Common myeloid progenitor, CD34-positive (primary cell): ENCODE measurements at regions not wholly inside any gene's neighbourhood (a gene's known extent, or its start where the extent isn't known, plus 50 kb on each side); places are given as distances from the start of the nearest gene placed in this dataset.

Experiments used
- CTCF ChIA-PET: fragments of 350-600 bp; sonication (Branson Sonifier 250); formaldehyde crosslinking; loops from one replicate; lab custom pipeline; 2021; ENCODE audit warnings: antibody characterized with exemption; lab: Charles Lee
- POLR2A ChIA-PET: fragments of 350-600 bp; sonication (Branson Sonifier 250); formaldehyde crosslinking; loops from one replicate; lab custom pipeline; 2021; ENCODE audit warnings: antibody characterized with exemption; lab: Charles Lee
- DNase-seq, 3 donors: peaks; one replicate each; pipeline versions ENCODE4 v3.0.0 to v3.0.0-alpha.2; 2013
- H3K27ac ChIP-seq, 2 experiments: 1 replicate in 1 of 2; 2 replicates in 1 of 2; pipeline ENCODE4 v1.7.0; 2013; ENCODE audit warnings: inconsistent platforms in 2 of 2, low read length in 2 of 2, mild to moderate bottlenecking in 2 of 2, low read depth in 1 of 2, moderate library complexity in 1 of 2; ENCODE audit not compliant: severe bottlenecking in 2 of 2, insufficient read depth in 1 of 2, poor library complexity in 1 of 2
- H3K27me3 ChIP-seq, 5 experiments: replicated peaks in 2 of 5; 1 replicate in 3 of 5; 2 replicates in 2 of 5; pipeline versions ENCODE4 v1.6.1 to v1.7.0; 2013; ENCODE audit warnings: low read length in 4 of 5, mild to moderate bottlenecking in 2 of 5, moderate library complexity in 2 of 5, inconsistent platforms in 1 of 5; ENCODE audit not compliant: insufficient read depth in 5 of 5, control insufficient read depth in 4 of 5
- H3K36me3 ChIP-seq, 4 experiments: 1 replicate in 2 of 4; 2 replicates in 2 of 4; pipeline versions ENCODE4 v1.6.1 to v1.7.0; 2013; ENCODE audit warnings: low read length in 3 of 4, control low read depth in 1 of 4, mild to moderate bottlenecking in 1 of 4; ENCODE audit not compliant: control insufficient read depth in 4 of 4, insufficient read depth in 4 of 4
- H3K4me1 ChIP-seq, 4 experiments: 1 replicate in 3 of 4; 2 replicates in 1 of 4; pipeline versions ENCODE4 v1.6.1 to v1.7.1; 2013; ENCODE audit warnings: low read length in 3 of 4, mild to moderate bottlenecking in 3 of 4, control low read depth in 1 of 4, inconsistent platforms in 1 of 4, moderate library complexity in 1 of 4; ENCODE audit not compliant: control insufficient read depth in 4 of 4, insufficient read depth in 4 of 4; ENCODE audit errors: control extremely low read depth in 1 of 4
- H3K4me3 ChIP-seq, 7 experiments: 1 replicate in 4 of 7; 2 replicates in 3 of 7; pipeline versions ENCODE4 v1.5.1 to v1.7.0; 2013; ENCODE audit warnings: mild to moderate bottlenecking in 7 of 7, low read length in 6 of 7, moderate library complexity in 6 of 7, inconsistent platforms in 2 of 7, low read depth in 2 of 7, control low read depth in 1 of 7; ENCODE audit not compliant: insufficient read depth in 4 of 7, control insufficient read depth in 1 of 7; ENCODE audit errors: extremely low read depth in 1 of 7
- H3K9me3 ChIP-seq, 5 experiments: 1 replicate in 4 of 5; 2 replicates in 1 of 5; pipeline versions ENCODE4 v1.6.1 to v1.7.1; 2013; ENCODE audit warnings: low read length in 4 of 5, mild to moderate bottlenecking in 2 of 5, inconsistent platforms in 1 of 5, low read depth in 1 of 5, moderate library complexity in 1 of 5; ENCODE audit not compliant: control insufficient read depth in 4 of 5, insufficient read depth in 2 of 5; ENCODE audit errors: control extremely low read depth in 1 of 5
- WGBS: methylation state at CpG from one replicate; pipeline ENCODE4 v1.1.5; 2013; ENCODE audit not compliant: insufficient coverage; 5-methylcytosine and 5-hydroxymethylcytosine counted together

DNA sequence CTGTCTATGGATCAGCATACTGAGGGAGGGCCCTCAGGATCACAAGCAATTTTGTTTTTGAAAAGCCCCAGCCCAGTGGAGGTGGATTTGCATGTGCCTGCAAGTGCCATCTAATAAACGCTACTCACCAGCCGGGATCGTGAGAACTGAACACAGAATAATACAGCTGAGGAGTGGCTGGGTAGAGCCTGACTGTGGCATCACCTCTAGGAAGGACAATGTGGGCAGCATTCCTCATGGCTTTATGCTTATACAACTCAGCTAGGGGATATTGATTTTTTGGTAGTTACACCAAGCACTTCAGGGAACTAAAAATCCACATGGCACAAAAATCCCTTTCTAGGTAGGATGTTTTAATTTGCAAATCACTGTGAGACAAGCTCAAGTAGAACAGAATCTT is 72.7 kb upstream of the PALS2 start:
- Histone ChIP-seq H3K4me1 (no peaks in the 10 kb centered on the region), H3K27ac (no peak overlapping the region), H3K36me3 (no peaks in the 10 kb centered on the region), H3K4me3 (no peak overlapping the region), H3K27me3 (no peaks in the 10 kb centered on the region), H3K9me3 (no peaks in the 10 kb centered on the region)
- CTCF ChIA-PET: no interaction called here
- WGBS: 100% methylated on average over 3 of the region's 3 CpGs
- POLR2A ChIA-PET: no interaction called here
- DNase-seq: no peak

DNA sequence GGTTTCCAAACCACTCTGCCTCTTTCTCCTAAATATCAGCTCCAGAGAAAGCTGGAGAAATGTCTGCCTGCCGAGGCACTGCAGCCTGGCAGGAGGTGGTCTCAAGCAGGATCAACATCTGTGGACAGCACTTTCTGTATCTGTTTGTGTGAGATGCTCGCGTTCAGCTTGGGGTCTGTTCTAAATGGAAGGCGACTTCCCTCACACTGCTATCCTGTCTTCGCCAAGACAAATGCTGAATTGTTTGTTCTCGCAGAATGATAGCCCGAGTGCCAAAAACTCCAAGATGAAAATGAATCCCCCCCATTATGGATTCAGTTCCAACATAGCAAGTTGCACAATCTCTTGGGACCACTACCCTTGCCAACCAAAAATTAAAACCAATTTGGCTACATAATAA is 72.2 kb upstream of the PALS2 start:
- WGBS: 93% methylated on average over 6 of the region's 7 CpGs
- no peak overlapping the region for H3K4me3 ChIP-seq
- H3K27me3 ChIP-seq: no peaks in the 10 kb centered on the region
- CTCF ChIA-PET: no interaction called here
- POLR2A ChIA-PET: no interaction called here
- DNase-seq: no peak
- no peaks in the 10 kb centered on the region for H3K9me3 ChIP-seq
- no peak overlapping the region for H3K27ac ChIP-seq
- H3K4me1 ChIP-seq: no peaks in the 10 kb centered on the region
- H3K36me3 ChIP-seq: no peaks in the 10 kb centered on the region

DNA sequence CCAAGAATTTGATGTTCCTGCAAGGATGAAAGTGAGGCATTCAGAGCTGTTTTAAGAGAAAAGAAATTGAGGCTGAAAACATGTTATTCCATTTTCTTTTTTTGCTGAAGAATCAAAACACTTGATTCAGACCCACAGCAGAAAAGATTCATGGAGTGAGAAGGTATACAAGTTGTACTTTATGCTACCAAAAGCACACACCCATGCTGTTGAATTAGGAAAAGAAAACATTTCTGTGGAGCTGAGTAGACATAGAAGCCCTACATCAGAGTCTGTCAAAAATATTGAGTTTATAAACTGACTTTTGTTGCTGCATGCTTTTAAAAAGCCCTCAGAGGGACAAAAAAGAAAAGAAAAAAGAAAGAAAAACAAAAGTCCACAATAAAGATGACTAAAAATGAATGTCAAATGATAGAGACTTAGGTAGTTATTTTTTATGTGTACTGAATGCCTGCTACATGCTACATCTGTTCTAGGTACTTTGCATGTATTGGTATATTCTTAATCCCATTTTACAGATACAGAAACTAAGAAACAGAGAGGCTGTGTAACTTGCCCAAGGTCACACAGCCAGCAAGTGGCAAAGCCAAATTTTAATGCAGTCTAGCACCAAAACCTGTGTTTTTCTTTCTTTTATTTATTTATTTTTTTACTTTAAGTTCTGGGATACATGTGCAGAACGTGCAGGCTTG is 71.7 kb upstream of the PALS2 start:
- DNase-seq: no peak
- Histone ChIP-seq H3K4me1 (no peaks in the 10 kb centered on the region), H3K9me3 (no peaks in the 10 kb centered on the region), H3K27me3 (no peaks in the 10 kb centered on the region), H3K27ac (no peak overlapping the region), H3K4me3 (no peak overlapping the region), H3K36me3 (no peaks in the 10 kb centered on the region)
- no CpG with 5 or more reads among the region's 1 CpG for WGBS
- ChIA-PET CTCF (no interaction called here), POLR2A (no interaction called here)

DNA sequence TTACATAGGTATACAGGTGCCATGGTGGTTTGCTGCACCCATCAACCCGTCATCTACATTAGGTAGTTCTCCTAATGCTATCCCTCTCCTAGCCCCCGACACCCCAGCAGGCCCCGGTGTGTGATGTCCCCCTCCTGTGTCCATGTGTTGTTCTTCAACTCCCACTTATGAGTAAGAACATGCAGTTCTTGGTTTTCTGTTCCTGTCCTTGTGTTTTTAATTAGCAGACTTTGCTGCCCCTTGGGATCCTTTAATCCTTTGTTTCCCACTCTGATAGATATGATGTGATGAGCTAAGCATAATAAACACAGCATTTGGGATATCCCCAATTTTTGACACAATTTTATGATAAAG is 71.1 kb upstream of the PALS2 start:
- Histone ChIP-seq H3K9me3 (no peaks in the 10 kb centered on the region), H3K4me1 (no peaks in the 10 kb centered on the region), H3K4me3 (no peak overlapping the region), H3K27ac (no peak overlapping the region), H3K27me3 (no peaks in the 10 kb centered on the region), H3K36me3 (no peaks in the 10 kb centered on the region)
- CTCF ChIA-PET: no interaction called here
- POLR2A ChIA-PET: no interaction called here
- no CpG with 5 or more reads among the region's 3 CpGs for WGBS
- DNase-seq: no peak

DNA sequence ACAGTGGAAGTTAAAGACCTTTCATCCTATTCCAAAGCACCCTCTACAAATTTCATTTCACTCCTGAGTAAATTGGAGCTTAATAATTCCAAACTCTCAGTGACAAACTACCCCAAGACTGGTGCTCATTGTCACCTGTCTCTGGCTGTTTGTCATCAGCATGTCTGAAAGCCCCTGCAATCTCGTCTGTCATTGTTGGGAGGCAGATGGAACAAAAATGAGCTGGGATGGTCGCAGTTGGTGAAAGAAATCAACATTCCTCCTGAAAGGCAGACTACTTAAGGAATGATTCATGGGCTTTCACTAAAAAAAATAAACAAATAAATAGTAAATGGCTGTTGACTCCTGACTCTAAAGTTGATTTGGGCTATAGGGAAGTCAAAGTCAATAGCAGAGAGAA is 69.7 kb upstream of the PALS2 start:
- Histone ChIP-seq H3K36me3 (no peaks in the 10 kb centered on the region), H3K4me3 (no peak overlapping the region), H3K4me1 (no peaks in the 10 kb centered on the region), H3K27me3 (no peaks in the 10 kb centered on the region), H3K27ac (no peak overlapping the region), H3K9me3 (no peaks in the 10 kb centered on the region)
- 100% methylated on average over 1 of the region's 2 CpGs for WGBS
- POLR2A ChIA-PET: interaction anchor here (1.2 kb wide), 1 partner anchor 9 kb away, joined by 3 read pairs; no protein-coding TSS in a partner anchor
- DNase-seq: no peak
- CTCF ChIA-PET: no interaction called here

DNA sequence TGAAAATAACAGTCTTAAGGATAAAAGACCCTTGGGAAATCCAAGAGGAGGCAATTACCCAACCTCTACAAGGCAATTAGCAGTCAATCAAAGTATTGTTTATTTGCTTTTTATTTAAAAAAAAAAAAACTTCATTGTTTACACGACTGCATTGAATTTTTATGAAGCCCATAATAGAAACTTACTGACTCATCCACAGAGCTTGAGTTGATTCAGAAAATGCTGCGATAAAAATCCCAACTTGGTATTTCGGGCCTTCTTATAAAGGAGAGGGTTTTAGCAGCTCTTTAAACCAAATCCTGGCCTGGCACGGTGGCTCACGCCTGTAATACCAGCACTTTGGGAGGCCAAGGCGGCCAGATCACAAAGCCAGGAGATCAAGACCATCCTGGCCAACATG is 69.2 kb upstream of the PALS2 start:
- Histone ChIP-seq H3K4me3 (no peak overlapping the region), H3K36me3 (no peaks in the 10 kb centered on the region), H3K27ac (no peak overlapping the region), H3K27me3 (no peaks in the 10 kb centered on the region), H3K9me3 (no peaks in the 10 kb centered on the region), H3K4me1 (no peaks in the 10 kb centered on the region)
- CTCF ChIA-PET: no interaction called here
- WGBS: 96% methylated on average over 4 of the region's 6 CpGs
- no peak for DNase-seq
- POLR2A ChIA-PET: interaction anchor here (1.2 kb wide), 1 partner anchor 10 kb away, joined by 3 read pairs; no protein-coding TSS in a partner anchor

DNA sequence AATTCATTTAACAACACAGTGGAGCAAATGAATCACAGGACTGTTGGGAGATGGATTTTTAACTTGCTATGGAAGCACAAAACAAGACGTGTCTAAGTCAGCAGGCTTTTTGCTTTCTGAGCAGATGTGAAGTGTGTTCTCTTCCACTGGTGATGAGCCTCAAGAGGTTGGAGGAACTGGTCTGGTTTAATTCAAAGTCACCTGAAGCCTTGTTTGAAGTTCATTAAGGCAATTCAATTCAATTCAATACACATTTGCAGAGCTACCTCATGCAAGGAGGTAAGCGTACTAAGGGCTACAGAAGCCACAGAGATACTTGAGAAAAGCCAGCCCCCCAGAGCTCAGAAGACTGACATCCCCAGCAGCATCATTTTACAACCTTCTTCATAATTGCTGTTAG is 68.4 kb upstream of the PALS2 start:
- H3K27me3 ChIP-seq: no peaks in the 10 kb centered on the region
- DNase-seq: no peak
- H3K36me3 ChIP-seq: no peaks in the 10 kb centered on the region
- WGBS: 100% methylated on average over 1 of the region's 2 CpGs
- CTCF ChIA-PET: interaction anchor here (0.9 kb wide), 1 partner anchor 35 kb away, joined by 3 read pairs; no protein-coding TSS in a partner anchor
- H3K9me3 ChIP-seq: no peaks in the 10 kb centered on the region
- no peaks in the 10 kb centered on the region for H3K4me1 ChIP-seq
- POLR2A ChIA-PET: interaction anchor here (1.2 kb wide), 1 partner anchor 11 kb away, joined by 3 read pairs; no protein-coding TSS in a partner anchor
- H3K4me3 ChIP-seq: no peak overlapping the region
- no peak overlapping the region for H3K27ac ChIP-seq
